UCSD-AML1 (cell line): ENCODE measurements at regions not wholly inside any gene's neighbourhood (a gene's known extent, or its start where the extent isn't known, plus 50 kb on each side); places are given as distances from the start of the nearest gene placed in this dataset.
"Not testable (repeated sequence)": the region's sequence is repeated elsewhere in the genome, so short reads cannot be mapped to it uniquely, and the experiment has no call there.

Source experiments
- DNase-seq: peaks from one replicate; lab custom pipeline; 2025; ENCODE audit not compliant: unreplicated experiment; lab: John Stamatoyannopoulos, UW

DNA sequence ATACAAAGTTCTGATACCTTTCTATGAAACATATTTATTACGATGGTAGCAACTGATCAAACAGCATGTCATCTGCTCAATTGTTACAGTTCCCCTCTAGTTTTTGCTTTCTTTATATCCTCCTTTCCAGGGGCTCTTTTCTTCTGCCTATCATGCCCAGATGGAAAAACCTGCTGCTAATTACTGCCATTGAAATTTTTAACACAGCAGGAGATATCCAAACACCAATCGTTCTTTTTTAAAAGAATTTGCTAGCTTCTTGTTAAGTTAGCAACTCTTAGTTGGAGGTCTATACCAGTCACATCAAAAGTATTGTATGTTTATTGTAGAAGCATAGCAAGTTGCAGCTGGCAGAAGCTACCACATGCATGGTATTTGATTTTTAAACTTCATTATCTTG, 768.5 kb downstream of the NXPH1 start:
- no peak for DNase-seq

DNA sequence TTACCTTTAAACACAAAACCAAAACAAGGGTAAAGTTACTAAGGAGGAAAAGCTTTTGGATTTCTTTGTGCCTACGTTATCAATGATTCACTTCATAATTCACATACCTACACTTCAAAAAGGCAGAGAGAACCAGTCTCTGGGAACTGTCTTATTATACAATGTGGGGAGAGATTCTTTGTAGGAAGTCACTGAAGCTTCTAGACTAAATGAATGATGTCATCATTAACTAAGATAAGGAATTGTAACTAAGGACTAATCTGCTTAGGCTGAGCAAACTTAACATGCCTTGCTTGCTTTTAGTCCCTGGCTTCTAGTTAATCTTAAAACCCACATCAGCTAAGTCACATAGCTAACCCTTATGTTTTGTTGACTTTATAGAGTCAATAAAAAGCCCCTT, 771.2 kb downstream of the NXPH1 start:
- no peak for DNase-seq

DNA sequence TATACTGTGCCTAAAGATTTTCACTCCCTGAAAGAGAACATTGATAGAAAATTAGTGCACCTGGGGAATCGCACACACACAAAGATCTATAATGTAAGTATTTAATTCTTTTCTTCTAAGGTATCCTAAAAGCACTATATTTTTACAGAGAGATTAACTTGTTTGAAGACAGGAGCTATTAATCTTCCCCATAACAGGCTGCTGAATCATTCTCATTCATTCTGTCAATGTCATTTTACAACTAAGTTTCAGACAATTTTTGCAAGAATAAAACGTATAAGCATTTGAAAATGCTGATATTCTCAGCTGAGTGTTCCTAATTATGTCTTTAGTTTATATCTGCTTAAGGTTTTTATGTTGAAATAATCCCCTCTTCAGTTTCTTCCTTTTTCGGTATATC, 776.7 kb downstream of the NXPH1 start:
- no peak for DNase-seq

DNA sequence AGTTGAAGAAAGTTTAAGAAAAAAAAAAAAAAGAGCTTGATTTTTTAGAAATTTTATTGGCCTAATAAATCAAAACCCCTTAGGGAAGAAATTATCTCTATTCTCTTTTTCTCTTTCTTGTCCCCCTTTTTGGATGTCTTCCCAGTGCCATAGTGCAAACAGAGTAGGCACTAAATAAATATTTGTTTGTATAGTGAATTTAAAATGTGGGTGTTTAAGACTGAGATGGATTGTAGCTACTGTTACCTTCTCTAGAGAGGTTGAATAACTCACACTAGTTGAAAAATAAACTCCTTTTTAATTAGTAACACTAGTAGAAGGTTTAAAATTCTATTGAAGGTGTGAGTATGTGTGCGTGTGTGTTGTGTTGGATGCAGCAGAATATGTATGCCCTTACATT, 783.8 kb downstream of the NXPH1 start:
- no peak for DNase-seq

DNA sequence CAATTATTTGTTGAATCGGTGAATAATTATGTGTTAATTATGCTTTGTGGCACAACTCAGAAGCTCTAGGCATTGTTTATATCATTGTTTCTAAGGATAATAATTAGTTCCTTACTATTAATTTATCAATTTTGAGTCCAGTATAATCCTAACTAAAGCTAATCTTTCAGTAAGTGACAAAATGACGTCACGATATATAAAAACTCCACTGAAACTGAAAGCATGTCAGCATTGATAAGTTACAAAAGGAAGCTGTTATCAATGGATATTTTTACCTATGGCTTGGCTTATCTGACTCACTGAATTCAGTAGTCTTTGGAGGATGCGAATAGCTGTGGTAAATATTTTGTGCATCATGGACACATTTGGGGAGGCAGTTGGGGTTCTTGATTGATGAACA, 793.1 kb downstream of the NXPH1 start:
- no peak for DNase-seq

DNA sequence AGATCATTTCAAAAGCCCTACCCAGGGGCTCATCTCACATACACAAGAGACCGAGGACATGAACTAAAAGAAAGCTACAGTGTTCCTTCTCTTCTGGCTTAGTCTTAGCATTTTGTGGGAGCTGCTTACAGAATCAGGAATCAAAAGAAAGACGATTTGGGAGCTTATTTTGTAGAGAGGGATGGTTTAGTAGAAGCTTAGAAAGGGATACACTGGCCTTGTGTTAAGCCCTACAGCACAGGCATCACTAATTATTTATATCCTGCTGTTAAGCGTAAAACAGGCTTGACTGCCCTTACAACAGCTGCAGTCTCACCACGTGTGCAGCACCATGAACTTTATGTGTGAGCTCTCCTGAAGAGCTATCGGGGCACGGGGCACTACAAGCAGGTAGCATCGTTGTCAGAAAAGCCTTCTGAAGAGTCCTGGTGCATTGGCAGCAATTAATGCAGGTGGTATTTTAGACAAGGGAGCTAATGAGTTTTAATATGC, 798.3 kb downstream of the NXPH1 start:
- DNase-seq = peak; percentile 1

DNA sequence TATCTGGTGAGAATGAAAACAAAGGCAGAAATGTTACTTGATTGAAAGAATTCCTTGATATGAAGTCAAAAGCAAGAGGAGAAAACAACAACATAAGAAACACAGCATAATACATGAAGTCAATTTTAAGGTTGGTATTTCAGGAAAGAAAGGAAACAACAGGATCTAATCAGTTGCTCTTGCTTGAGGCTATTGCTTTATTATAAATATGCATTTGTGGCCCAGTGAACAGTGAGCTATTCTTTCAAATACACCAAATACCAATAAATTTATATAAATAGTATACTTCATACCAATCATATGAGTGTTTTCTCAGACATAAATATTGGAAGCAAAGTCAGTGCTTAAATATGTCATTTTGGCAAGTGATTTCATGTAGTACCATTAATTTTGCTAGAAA, 806.6 kb downstream of the NXPH1 start:
- DNase-seq = no peak

DNA sequence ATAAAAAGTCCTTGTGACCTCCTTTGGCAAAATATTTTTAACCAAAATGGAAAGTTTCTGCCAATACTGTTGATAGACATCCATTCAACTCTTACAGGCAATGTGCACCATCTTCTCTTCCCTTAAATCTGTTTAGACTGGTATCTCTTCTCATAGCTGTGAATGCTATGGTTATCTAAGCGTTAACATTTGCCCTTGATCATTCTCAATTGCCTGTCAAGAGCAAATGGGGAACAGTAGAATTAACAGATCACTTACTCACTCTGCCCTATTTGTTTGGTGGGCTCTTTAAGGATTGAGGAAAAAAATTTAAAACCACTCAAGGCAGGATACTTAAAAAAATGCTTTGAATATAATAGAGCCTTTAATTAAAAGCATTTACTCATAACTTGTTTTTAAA, 808.4 kb downstream of the NXPH1 start:
- no peak for DNase-seq

DNA sequence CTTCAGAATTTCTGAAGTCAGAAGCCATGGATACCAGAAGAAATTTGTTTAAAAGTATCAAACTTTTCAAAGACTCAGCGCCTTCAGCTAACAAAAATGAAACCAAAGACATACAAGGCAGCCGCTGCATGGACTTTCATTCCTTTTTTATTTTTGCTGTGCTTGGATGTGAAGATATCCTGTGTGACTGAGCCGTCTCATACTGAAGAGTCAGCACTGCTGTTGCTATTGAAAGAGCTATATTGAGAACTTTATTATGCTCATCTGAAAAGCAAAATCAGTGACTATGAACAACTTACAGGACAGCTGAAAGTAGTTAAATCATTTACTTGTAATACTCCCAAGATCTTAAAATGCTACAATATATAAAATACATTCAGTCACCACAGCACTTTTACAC, 809.2 kb downstream of the NXPH1 start:
- DNase-seq = no peak

DNA sequence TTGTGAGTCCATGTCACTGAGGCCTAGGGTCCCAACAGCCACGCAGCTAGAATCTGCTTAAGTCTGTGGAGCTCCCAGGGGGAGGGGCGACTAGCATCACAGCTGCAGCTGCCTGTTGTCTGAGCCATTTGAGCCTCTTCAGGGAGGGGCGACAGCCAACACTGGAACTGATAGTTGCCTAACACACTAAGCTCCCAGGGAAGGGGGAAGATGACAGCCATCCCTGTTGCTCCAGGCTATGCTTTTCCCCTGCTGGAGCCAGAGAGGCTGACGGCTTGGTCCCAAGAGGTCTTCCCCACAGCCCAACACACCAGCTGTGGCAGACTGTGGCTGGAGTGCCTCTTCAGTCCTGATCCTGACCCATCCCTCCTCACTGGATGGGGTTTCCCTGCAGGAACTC, 817.5 kb downstream of the NXPH1 start:
- no peak for DNase-seq

DNA sequence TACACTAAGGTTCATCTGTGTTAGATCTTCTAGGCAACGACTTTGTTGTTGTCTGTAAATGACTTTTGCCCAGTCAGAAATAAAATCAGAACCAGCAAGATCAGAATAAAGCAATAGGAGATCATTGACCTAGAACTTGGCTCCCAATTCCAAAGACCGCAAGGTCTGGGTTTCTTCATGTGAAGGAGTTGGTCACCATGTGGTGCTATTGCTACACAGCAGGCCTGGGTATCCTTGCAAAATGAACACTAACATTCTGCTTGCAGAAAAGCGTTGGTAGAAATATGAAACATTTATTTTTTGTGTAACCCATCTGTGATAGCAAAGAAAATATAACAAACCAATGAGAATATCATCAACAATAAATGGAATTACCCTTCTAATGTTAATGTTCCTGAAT, 831.0 kb downstream of the NXPH1 start:
- DNase-seq = no peak

DNA sequence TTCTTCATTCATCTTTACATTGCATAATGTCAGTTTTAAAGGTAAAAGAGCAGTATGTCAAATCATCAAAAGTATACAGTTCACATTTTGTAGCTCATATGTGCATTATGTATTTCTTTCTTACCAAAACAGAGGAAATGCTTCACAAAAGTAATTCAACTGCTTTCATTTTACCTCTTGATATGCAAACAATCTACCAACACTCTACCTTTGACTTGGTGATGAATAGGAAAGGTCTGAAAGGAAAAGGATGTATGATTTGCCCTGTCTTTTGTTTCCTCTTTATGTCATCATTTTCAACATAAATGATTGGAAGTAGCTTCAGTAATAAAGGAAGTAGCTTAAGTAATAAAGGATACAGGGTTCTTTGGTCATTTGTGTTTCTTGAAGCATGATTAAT, 846.7 kb downstream of the NXPH1 start:
- no peak for DNase-seq

DNA sequence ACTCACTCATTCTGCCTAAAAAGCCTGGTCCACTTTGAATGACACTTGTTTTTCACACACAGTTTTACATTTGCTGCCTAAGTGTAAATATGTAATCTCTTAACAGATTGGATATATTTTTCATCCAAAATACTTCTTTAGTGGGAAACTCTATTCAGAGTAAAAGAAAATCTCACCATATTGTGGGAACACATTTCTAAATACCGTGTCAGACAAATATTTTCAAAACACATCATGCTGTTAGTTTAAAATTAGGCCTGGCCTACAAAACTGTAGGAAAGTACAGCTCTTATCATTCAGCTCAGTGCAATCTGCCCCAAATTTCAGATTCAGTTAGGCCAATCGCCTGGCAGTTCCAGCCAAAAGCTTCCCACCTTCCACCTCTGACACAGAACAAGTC, 849.8 kb downstream of the NXPH1 start:
- DNase-seq = no peak

DNA sequence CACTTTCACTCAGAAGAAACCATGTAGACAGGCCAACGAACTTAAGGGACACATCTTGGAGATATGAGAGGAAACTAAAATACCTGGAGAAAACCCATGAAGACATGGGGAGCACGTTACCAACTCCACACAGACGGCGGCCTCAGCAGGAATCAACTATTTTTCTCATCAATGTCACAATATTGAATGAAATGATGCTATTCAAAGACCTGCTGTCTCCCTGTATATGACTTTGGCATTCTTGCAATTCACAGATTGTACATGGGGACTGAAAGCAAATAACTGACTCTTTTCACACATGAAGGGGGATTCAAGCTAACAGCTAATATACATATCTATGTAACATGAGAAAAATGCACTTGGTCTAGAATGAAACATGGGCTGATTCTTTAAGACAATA, 869.0 kb downstream of the NXPH1 start:
- no peak for DNase-seq

DNA sequence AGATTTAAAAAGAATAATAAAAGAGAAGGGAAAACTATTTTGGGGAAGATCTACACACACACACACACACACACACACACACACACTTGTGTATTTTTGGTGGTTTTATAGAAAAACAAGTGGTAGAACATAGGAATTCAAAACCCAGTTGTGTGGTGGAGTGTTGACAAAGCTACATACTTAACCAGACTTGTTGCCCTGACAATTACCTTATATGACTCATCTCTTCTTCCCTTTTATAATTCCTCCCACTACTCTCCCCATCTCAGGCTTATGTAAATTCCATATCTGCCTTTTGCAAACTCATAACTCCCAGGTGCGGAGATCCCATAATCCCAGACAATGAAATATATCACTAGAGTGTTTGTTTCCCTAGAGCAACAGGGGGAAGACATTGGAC, 873.7 kb downstream of the NXPH1 start:
- no peak for DNase-seq

DNA sequence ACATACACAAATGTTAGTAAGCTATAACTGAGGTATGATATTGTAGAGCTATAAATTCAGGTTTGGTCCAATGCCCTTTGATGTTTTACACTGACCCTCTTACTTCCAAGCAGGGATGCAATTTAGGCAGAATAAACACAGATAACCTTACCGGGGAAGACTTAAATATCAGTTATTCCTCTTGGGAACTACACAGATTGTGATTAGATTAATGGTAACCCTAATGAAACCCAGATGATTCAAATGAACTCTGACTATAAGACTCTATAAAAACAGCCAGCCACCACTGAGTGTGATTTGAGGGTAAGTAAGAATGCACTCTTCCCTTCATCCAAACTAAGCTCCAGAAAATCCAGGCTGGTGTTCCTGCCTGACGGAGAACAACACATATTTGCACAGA, 891.1 kb downstream of the NXPH1 start:
- no peak for DNase-seq

DNA sequence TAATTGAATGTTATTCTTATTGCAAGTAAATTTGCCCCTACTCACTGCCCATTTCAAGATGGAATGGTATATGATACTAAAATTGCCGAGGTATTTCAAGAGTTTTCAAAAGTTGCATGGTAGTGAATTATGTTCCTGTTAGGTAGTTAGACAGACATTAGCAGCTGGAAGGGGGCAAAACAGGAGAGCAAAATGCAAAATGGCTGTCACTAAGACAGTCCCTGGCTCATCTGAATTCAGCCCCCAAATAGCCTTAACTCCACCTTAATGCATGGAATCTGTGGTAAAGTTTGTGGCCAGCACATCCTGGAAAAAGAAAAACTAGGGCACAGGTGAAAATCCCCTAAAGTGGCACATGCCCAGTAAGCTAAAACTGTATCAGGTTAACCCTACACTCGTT, 894.9 kb downstream of the NXPH1 start:
- no peak for DNase-seq

DNA sequence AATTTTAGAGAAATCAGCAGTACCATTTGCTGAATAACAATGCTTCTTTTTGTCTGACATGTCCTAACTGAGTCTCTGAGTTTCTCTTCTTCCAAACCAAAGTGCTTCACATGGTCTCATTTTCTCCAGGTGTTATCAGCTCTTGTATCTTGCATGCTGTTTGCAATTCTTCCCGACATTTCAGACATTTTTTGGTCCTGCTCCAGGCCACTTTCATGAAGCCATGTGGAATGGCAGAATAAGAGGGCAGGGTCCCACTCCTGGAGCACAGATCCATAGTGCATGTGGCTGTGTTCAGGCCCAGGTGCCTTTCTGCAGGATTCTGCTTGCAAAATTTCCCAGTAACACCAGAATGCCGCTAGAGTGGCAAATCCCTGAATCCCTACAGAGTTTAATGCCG, 916.2 kb downstream of the NXPH1 start:
- DNase-seq = no peak

DNA sequence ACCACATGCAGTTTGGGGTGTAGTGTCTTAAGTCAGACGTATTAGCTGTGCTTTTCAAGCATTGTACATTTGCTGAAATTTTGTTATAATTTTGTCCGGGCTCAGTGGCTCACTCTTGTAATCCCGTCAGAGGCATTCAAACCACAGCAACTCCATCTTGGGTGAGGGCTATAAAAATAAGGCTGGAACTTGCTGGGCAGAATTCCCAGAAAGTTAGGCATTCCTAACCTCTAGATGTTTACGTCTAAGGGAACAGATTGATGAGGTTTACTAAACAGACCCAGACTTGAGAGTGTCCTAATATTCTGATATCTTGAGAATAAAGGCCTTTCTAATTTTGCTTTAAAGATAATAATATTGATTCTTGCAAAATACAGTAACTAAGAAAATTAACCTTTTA, 957.8 kb downstream of the NXPH1 start:
- DNase-seq = no peak

DNA sequence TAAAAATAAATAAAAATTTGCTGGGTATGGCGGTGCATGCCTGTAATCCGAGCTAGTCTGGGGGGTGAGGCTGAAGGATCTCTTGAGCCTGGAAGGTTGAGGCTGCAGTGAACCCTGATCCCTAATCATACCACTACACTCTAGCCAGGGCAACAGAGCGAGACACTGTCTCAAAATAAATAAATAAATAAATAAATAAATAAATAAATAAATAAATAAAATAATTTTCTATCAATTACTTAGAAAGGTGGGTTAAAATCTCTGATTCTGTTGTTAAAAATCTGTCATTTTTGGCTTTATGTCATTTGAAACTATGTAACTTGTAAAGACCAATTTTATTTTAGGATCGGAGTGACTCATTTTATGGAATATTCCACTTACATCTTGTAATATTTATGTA, 958.6 kb downstream of the NXPH1 start:
- DNase-seq = no peak

DNA sequence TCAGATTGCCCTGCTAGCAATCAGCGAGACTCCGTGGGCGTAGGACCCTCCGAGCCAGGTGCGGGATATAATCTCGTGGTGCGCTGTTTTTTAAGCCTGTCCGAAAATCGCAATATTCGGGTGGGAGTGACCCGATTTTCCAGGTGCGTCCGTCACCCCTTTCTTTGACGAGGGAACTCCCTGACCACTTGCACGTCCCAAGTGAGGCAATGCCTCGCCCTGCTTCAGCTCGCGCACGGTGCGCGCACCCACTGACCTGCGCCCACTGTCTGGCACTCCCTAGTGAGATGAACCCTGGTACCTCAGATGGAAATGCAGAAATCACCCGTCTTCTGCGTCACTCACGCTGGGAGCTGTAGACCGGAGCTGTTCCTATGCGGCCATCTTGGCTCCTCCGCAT, 971.0 kb downstream of the NXPH1 start:
- not testable (repeated sequence) for DNase-seq

DNA sequence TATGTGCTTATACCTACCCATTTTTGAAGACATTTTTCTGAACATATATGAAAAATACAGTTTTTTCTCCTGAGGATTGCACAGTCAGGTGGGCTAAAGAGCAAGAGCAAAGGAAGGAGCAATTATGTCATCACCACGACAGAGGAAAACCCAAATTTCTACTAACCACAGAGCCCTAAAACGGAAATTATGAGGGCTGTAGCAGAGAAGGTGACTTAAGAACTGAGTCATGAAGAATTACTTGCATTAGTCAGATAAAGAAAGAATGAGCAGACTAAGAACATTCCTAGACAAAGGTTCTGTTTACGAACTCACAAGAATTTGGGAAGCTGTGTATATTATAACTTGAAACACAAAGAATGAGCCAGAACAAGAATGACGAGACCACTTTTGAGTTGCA, 974.4 kb downstream of the NXPH1 start:
- DNase-seq = no peak

DNA sequence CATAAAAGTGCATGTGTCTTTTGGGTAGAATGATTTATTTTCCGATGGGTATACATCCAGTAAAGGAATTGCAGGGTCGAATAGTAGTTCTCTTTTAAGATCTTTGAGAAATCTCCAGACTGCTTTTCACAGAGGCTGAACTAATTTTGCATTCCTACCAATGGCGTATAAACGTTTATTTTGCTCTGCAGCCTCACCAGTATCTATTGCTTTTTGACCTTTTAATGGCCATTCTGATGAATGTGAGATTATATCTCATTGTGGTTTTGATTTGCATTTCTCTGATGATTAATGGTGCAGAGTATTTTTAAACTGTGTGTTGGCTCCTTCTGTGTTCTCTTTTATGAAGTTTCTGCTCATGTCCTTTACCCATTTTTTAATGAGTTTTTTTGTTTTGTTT, 1020.1 kb downstream of the NXPH1 start:
- DNase-seq = no peak

DNA sequence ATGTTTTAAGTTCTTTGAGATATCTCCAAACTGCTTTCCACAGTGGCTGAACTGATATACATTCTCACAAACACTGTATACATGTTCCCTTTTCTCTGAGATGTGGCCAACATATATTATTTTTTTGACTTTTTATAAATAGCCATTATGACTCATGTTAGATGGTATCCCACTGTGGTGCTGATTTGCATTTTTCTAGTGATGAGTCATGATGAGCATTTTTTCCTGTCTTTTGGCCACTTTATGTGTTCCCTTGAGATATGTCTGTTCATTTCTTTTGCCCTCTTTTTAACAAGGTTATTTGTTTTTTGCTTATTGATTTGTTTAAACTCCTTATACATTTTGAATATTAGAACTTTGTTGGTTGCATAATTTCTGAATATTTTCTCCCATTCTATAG, 1055.1 kb downstream of the NXPH1 start:
- no peak for DNase-seq
